Inflammatory macrophage treated with lipopolysaccharide for 1 hour (primary cell): ENCODE measurements at regions not wholly inside any gene's neighbourhood (a gene's known extent, or its start where the extent isn't known, plus 50 kb on each side); places are given as distances from the start of the nearest gene placed in this dataset.

ENCODE experiments used
- DNase-seq, 2 donors: peaks; one replicate each; pipeline ENCODE4 v3.0.0-alpha.2; 2020 to 2022

- no peak for DNase-seq
These were observed 153.9 kb upstream of the TIAM1 start for GRCh38 chr21:31497914-31498313.

- DNase-seq = no peak
These were observed 149.4 kb upstream of the TIAM1 start for GRCh38 chr21:31493350-31493880.

DNA sequence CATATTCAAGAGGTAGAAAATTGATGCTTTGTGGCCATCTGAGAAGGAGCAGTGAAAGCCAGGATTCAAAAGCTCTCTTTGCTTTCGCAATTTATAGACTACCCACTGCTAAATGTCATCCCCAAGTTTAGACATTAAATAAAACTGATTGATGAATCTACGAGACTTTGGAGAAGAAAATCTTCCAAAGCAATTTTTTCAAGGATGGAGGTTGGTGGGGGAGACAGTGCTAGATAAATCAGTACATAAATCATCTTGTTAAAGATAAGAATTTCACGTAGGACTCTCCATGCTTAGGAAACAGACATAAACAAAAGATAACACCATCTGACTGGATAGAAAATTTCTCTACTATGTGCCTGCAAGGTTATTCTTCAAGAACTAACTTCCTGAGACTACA lies 147.6 kb upstream of the TIAM1 start:
- no peak for DNase-seq

DNA sequence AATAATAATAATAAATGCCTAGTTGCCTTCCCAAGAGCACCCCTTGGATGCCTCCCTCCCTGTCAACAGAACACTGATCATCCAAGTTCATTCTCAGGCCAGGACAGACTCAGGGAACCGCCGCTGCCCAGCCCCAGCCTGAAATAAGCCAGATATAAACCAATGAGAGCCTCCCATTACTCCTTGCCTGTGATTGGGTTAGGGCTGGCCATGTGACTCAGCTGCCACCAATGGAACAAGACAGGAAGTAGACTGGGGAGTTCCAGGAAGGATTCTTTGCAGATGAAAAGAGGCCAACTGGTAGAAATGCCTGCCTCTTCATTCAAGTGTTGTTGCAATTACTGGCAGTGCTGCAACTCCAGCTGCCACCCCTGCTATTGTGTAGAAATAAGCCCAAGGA lies 146.4 kb upstream of the TIAM1 start:
- no peak for DNase-seq

DNA sequence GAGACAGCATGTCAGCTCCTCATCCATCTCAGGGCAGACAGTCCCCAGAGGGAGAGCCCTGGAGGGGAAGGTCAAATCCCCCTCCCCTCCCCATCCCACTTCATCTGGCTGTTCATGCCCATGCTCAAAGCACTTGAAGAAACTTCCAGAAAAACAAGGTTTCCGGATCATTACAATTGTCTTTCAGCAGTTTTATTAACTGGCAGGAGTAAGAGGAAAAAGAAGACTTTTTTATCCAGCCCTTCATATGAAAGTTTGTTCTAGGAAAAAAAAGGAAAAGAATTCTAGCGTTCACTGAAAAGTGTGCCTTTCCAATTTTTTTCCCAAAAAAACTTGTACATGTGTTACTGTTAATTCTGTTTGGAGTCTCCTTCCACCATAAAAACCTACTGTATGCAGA lies 145.7 kb upstream of the TIAM1 start:
- DNase-seq = no peak

DNA sequence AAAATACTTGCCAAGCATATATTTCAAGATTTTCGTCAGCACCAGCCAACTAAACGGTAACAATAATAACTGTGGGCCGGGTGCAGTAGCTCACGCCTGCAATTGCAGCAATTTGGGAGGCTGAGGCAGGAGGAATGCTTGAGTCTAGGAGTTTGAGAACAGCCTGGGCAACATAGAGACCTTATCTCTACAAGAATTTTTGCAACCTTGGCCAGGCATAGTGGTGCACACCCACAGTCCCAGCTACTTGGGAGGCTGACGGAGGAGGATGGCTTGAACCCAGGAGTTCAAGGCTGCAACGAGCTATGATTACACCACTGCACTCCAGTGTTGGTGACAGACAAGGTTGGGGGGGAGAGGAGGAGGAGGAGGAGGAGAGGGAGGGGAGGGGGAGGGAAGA lies 145.0 kb upstream of the TIAM1 start:
- DNase-seq = no peak

DNA sequence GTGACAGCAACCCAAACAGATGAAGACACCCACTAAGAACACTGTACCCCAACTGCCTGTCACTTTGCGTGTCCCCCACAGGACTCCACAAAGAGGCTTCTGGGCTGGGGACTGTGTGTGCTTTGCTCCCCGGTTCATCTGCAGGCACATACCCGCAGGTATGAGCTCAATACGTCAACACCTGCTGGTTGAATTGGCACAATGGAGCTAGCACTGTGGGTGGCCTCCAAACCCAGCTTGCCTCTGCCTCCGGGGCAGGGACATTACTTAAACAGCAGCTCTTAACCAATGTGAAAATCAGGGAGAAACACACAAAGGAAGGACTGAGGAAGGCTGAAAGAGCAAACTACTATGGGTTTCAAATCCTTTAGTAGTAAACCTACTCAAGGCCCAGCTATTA lies 140.2 kb upstream of the TIAM1 start:
- no peak for DNase-seq

- DNase-seq = no peak
These were observed 139.1 kb upstream of the TIAM1 start for GRCh38 chr21:31483146-31483545.

- no peak for DNase-seq
These were observed 138.4 kb upstream of the TIAM1 start for GRCh38 chr21:31482460-31482859.

DNA sequence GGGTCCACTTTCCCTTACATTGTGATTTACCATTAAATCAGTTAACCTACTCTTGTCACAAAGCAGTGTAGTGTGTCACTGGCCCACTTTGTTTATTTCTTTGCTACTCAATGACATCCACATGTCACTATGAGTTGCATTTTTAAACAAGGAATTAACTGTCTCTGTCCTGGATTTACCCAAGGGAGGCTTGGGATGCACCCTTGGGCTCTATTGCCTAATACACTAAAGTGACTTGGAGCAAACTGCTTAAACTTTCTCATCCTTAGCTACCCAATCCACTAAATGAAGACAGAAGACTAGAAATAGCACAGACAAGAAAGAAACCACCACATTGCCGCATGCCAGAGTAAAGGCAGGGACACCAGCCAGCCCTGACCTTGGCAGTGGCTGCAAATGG lies 136.2 kb upstream of the TIAM1 start:
- DNase-seq = no peak

GRCh38 chr21:31479714-31480113 lies 135.7 kb upstream of the TIAM1 start:
- DNase-seq = no peak

DNA sequence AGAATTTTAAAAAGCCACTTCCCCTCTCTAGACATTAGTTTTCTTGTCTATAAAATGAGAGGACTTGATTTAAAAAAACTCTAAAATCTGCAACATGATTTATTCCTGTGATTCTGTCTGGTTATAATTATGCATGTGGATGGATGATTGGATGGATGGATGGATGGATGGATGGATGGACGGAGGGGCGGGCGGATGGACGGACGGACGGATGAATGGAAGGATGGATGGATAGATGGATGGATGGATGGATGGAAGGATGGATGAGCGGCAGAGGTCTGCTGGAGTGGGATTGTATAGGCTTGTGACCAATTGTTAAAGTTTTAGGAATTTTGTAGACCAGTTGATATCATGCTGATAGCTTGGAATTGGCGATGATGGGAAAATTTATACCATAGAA lies 135.2 kb upstream of the TIAM1 start:
- DNase-seq = no peak

DNA sequence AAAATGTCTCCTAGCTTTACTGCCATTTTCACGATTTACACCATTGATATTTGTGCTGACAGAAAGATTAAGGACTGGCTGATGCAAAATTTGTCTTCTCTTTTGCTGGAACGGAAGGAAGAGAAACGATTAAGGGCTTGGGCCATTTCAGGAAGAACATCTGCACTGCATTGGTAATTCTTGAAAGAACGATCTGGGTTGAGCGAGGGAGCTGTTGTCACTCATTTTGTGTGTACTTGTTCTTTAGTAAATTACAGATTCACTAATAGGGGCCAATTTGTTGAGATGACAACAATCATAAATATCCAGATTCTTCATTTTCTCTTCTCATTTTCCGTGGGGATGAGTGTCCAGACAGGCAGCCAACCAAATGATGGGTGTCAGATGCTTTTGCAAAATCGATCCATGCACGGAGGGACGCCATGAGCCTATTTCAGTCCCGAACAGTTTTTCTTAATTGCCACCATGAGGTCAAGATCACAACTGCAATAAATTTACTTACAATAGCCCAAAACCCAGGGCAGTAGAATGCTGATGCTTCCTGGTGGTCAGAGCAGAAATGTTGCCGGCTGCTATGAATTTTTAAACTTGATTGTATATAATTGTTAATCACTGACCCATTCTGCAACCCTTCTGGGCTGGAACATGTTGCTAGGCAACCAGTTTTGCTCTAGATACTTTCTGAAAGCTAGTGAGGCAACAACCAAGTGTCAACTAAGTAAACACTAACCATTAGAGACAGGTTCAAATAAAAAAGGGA lies 132.4 kb upstream of the TIAM1 start:
- no peak for DNase-seq

DNA sequence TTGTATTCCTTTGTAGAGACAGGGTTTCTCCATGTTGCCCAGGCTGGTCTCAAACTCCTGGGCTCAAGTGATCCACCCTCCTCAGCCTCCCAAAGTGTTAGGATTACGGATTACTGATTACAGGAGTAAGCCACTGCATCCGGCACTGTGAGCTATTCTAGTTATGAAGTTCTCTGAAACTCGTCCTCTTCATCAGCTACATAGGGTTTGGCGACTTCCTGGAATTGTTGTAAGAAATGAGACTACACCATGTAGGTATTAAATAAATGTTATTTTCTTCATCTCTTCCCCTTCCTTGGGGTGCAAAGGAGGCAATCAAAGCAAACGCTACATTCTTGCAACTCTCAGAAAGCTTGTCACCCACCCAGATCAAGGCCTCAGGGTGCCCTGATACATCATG lies 131.2 kb upstream of the TIAM1 start:
- no peak for DNase-seq

- DNase-seq = no peak
These were observed 129.8 kb upstream of the TIAM1 start for GRCh38 chr21:31473685-31474345.

DNA sequence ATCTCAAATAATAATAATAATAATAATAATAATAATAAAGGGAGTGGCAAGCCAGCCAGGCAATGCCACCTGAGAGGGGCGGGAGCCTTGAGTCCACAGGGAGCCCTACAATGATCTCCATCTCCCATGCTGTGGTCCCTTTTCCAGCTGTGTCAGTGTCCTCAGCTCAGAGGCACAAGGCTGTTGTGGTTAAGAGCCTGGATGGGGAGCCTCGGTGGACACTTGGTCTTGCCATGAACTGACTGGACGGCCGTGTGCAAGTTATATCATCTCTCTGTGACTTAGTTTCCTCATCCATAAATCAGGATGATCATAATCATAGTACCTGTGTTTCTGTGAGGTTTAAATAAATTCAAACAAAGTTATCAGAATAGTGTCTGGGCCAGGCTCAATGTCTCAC lies 127.8 kb upstream of the TIAM1 start:
- no peak for DNase-seq

- DNase-seq = no peak
These were observed 127.0 kb upstream of the TIAM1 start for GRCh38 chr21:31470896-31471694.

- DNase-seq = no peak
These were observed 116.9 kb upstream of the TIAM1 start for GRCh38 chr21:31460980-31461379.

- DNase-seq = no peak
These were observed 115.4 kb upstream of the TIAM1 start for GRCh38 chr21:31459457-31459856.

DNA sequence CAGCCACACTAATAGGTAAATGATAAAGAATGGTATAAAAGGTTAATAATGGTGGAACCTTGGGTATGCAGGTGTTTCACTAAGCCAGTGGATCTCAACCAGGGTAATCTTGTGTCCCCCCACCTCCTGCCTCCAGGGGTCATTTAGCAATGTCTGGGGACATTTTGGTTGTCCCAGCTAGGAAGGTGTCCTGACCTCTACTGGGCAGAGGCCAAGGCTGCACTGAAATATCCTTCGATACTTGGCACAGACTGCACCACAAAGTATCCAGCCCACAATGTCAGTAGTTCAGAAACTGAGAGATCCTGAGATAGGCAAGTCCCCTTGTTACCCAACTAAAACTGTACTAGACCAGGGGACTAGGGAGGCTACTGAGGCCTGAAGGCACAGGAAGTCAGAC lies 113.6 kb upstream of the TIAM1 start:
- DNase-seq = no peak

DNA sequence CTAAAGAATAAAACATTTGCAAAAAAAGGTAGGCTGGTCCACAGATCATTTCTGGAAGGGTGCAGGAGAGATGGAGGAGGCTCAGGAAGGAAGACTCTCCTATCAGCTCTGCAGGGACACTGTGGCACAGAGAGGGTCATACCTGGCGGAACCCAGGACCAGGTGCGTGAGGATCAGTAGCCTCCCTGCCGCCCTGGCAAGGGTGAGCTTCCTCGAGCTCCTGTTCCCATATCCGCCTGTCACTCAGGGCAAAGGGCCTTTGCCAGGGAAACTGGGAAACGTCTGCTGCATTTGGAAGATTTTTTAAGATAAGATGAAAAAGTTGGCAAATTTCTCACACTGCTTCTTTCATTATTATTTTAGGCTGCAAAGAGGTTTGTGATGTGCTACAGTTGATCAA lies 112.1 kb upstream of the TIAM1 start:
- no peak for DNase-seq

- no peak for DNase-seq
These were observed 111.4 kb upstream of the TIAM1 start for GRCh38 chr21:31455506-31455905.

DNA sequence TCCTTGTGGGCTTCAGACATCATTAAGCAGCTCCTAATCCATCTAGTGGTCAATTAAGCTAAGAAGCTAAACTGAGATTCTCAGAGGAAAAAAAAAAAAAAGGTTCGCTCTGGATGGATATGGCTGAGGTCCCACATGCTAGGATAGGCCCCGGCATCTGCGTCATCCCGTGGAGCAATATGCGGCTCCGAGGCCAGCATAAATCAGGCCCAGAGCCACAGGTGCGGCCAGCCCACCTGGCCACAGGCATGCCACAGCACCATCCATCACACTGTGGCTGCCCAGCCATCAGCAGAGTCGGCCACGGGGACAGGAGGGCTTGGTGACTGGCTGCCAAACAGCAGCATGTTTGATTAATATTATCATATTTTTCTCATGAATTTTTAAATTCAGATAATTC lies 106.9 kb upstream of the TIAM1 start:
- DNase-seq = no peak
